ENCODE measurements at regions not wholly inside any gene's neighbourhood (a gene's known extent, or its start where the extent isn't known, plus 50 kb on each side); places are given as distances from the start of the nearest gene placed in this dataset.

DNA sequence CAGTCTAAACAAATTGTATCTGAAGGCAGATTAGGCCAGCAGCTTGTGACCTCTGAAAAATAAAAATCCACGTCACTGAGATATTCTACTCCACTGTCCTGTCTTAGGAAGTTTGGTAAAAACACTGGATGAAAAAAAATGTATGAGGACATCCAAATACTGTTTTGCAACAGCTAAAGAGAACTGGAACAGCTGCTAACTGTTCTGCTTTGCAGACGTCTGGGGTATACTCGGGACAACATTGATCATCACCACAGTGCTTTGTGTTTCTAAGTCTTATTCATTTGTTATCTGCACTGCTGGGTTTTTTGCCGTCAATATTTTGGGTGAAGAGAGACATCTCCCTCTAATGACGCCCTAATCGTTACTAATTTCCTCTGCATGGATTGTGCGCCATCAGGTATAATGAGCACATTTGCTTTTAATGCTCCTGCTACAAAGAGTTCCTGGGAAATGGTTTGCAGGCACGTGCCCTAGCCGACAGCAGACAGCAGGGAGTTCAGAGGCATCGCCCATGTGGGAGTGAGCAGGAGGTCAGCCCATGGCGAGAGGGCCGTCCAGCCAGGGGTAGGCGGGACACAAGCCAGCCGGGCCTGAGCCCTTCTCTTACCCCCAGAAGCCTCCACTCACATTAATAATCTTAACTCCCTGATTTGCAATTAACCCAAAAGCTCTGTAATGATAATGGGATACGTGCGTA lies 87.0 kb downstream of the CBLN1 start:
- Histone ChIP-seq H3F3A (ENCODE audit: insufficient read depth, low read length) (no peaks in the 10 kb centered on the region), H2AFZ (ENCODE audit: low read length) (no peak overlapping the region), H3K36me3 (replicated peaks; ENCODE audit: insufficient read depth, low read length) (no peaks in the 10 kb centered on the region), H3K27me3 (replicated peaks; ENCODE audit: insufficient read depth, low read length) (no peaks in the 10 kb centered on the region), H3K27ac (ENCODE audit: low read length) (no peak overlapping the region), H3K4me3 (ENCODE audit: low read length) (no peak overlapping the region), H4K20me1 (ENCODE audit: insufficient read depth, low read length) (no peaks in the 10 kb centered on the region), H3K9ac (ENCODE audit: low read length) (no peak overlapping the region), H3K4me2 (ENCODE audit: low read depth, low read length) (no peak overlapping the region), H3K4me1 (ENCODE audit: low read length) (no peaks in the 10 kb centered on the region), H3K9me3 (replicated peaks; ENCODE audit: insufficient read depth, low read length) (no peaks in the 10 kb centered on the region), H3K9me2 (replicated peaks; ENCODE audit: insufficient read depth, low read length) (no peaks in the 10 kb centered on the region), H3K79me2 (ENCODE audit: low read length) (no peaks in the 10 kb centered on the region)
- DNase-seq: no peak
- TF ChIP-seq EZH2 (optimal IDR thresholded peaks at IDR 0.05; ENCODE audit: low read depth, low read length) (no peak), CTCF (IDR thresholded peaks at IDR 0.05; ENCODE audit: low read length) (no peak), EZH2phosphoT487 (IDR thresholded peaks at IDR 0.05; ENCODE audit: low read length) (no peak)

DNA sequence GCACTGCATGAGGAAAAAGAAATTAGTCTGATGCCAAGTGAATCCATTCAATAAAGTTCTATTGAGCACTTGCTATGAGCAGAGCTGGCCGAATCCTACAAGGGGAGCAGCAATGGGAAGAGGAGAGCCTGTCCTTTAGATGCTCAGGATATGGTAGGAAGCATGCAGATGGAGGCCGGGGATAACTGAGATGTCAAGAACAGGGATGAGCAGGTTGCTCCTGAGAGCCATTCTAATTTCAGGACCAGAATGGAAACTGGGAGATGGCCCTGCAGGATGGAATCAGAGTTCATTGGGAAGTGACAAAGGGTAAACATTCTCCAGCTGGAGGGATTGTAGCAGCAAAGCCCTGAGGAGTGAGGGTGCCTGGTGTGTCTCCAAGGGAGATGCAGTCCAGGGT lies 88.0 kb downstream of the CBLN1 start:
- H2AFZ ChIP-seq (ENCODE audit: low read length): no peak overlapping the region
- H3K9me3 ChIP-seq (replicated peaks; ENCODE audit: insufficient read depth, low read length): no peaks in the 10 kb centered on the region
- H3K9me2 ChIP-seq (replicated peaks; ENCODE audit: insufficient read depth, low read length): no peaks in the 10 kb centered on the region
- H3K4me1 ChIP-seq (ENCODE audit: low read length): no peaks in the 10 kb centered on the region
- no peak for DNase-seq
- no peaks in the 10 kb centered on the region for H3F3A ChIP-seq (ENCODE audit: insufficient read depth, low read length)
- H3K4me2 ChIP-seq (ENCODE audit: low read depth, low read length): no peak overlapping the region
- no peaks in the 10 kb centered on the region for H3K79me2 ChIP-seq (ENCODE audit: low read length)
- H4K20me1 ChIP-seq (ENCODE audit: insufficient read depth, low read length): no peaks in the 10 kb centered on the region
- H3K27ac ChIP-seq (ENCODE audit: low read length): no peak overlapping the region
- no peaks in the 10 kb centered on the region for H3K27me3 ChIP-seq (replicated peaks; ENCODE audit: insufficient read depth, low read length)
- no peak overlapping the region for H3K9ac ChIP-seq (ENCODE audit: low read length)
- TF ChIP-seq EZH2 (optimal IDR thresholded peaks at IDR 0.05; ENCODE audit: low read depth, low read length) (no peak), EZH2phosphoT487 (IDR thresholded peaks at IDR 0.05; ENCODE audit: low read length) (no peak), CTCF (IDR thresholded peaks at IDR 0.05; ENCODE audit: low read length) (no peak)
- no peak overlapping the region for H3K4me3 ChIP-seq (ENCODE audit: low read length)
- no peaks in the 10 kb centered on the region for H3K36me3 ChIP-seq (replicated peaks; ENCODE audit: insufficient read depth, low read length)

DNA sequence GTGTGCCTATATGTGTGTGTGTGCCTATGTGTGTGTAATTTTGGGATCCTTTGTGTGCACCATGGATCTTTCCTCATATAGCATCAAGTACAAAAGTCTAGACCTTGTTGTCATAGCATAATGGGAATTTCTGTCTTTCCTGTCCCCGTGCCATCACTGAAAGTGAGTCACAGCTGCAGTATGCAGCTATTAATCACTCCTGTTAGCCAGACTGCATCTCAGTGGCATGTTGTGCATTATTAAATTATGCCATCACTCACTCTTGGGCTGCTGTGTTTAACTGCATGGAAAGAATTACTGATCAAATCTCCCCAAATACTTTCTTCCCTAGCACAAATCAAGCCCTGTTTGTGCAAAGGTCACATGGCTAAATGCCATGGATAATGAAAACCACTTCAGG lies 92.4 kb downstream of the CBLN1 start:
- no peak overlapping the region for H3K27ac ChIP-seq (ENCODE audit: low read length)
- H3F3A ChIP-seq (ENCODE audit: insufficient read depth, low read length): no peaks in the 10 kb centered on the region
- no peaks in the 10 kb centered on the region for H3K79me2 ChIP-seq (ENCODE audit: low read length)
- no peak overlapping the region for H3K4me2 ChIP-seq (ENCODE audit: low read depth, low read length)
- no peak overlapping the region for H3K9ac ChIP-seq (ENCODE audit: low read length)
- no peaks in the 10 kb centered on the region for H3K9me3 ChIP-seq (replicated peaks; ENCODE audit: insufficient read depth, low read length)
- H3K4me3 ChIP-seq (ENCODE audit: low read length): no peak overlapping the region
- TF ChIP-seq CTCF (IDR thresholded peaks at IDR 0.05; ENCODE audit: low read length) (no peak), EZH2phosphoT487 (IDR thresholded peaks at IDR 0.05; ENCODE audit: low read length) (no peak)
- H2AFZ ChIP-seq (ENCODE audit: low read length): no peak overlapping the region
- H3K9me2 ChIP-seq (replicated peaks; ENCODE audit: insufficient read depth, low read length): no peaks in the 10 kb centered on the region
- DNase-seq: no peak
- no peaks in the 10 kb centered on the region for H3K27me3 ChIP-seq (replicated peaks; ENCODE audit: insufficient read depth, low read length)
- H3K36me3 ChIP-seq (replicated peaks; ENCODE audit: insufficient read depth, low read length): no peaks in the 10 kb centered on the region
- no peaks in the 10 kb centered on the region for H4K20me1 ChIP-seq (ENCODE audit: insufficient read depth, low read length)
- H3K4me1 ChIP-seq (ENCODE audit: low read length): no peaks in the 10 kb centered on the region
